HG03196 (cell line): ENCODE measurements at regions not wholly inside any gene's neighbourhood (a gene's known extent, or its start where the extent isn't known, plus 50 kb on each side); places are given as distances from the start of the nearest gene placed in this dataset.

Experiments
- ATAC-seq: cut with Tn5 transposase; IDR thresholded peaks from one replicate; pipeline ENCODE4 v1.9.1; 2021; ENCODE audit not compliant: unreplicated experiment

DNA sequence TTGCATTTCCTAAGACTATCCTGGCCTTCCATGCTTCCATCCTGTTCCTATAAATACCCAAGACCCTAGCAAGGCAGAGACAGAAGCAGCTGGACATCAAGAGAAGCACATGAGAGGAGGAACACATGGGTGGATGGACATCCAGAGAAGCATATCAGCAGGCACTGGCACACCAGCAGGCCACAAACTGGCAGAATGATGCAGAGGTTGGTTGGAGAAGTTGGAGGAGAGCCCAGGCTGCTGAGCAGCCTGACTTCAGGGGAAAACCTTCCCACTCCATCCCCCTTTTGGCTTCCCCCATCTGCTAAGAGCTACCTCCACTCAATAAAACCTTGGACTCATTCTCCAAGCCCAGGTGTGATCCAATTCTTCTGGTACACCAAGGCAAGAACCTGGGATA lies 332.5 kb downstream of the FRK start:
- ATAC-seq = no peak

DNA sequence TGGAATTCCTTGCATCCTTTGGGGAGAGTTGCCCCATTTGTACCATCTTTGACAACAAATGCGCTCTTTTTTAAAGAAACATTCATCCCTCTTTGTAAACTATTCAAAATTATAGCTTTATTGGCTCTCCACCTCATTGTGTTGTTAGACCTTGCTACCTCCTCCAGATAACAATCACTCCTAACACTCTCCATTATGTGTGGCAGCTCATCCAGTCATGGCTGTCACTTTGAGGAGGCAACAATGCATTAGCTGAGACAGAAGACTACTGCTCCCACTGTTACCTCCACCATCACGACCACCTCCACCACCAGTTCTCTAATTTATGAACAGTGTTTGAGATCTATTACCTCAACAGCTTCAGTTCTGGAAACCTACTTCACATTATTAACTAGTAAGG lies 339.1 kb downstream of the FRK start:
- no peak for ATAC-seq

GRCh38 chr6:115720900-115721299 lies 339.8 kb downstream of the FRK start:
- ATAC-seq = no peak

DNA sequence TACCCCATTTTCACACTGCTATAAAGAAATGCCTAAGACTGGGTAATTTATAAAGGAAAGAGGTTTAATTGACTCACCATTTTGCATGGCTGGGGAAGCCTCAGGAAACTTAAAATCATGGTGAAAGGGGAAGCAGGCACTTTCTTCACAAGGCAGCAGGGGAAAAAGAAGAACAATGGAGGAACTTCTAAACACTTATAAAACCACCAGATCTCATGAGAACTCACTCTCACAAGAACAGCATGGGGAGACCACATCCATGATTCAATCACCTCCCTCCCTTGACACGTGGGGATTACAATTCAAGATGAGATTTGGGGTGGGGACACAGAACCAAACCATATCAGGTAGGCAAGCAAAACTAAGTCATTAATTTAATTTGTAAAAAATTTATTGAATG lies 343.2 kb downstream of the FRK start:
- peak; percentile 21 for ATAC-seq

- peak; percentile 99 for ATAC-seq
These were observed 343.6 kb downstream of the FRK start for GRCh38 chr6:115717062-115717461.

DNA sequence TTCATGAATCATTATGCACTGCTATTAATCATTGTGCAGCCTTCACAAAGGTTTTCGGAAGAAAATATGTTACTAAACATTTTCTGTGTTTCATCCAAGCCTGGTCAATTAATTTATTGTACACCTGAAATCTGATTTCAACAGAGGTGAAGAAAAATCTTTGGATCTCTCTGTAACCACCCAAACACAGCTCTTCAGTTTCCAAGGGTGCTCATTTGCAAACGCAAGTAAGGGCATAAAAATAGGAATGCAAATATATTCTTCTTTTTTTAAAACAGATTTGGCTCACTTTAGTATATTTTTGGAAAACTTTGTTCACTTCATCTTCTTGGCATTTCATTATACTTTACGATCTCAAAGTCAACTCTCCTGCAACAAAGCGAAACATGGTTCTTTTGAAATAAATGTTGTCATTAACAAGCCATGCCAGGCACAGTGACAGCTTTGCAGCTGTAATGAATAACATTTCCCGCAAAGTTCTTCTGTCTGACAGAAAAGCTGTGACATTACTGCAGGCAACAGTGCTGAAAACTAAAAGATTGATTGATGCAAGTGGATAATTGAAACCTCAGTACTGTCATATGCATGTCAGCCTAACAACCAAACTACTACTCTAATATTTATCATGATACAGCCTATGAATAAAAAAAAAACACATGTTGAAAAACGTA lies 348.3 kb downstream of the FRK start:
- no peak for ATAC-seq

- ATAC-seq = no peak
These were observed 351.8 kb downstream of the FRK start for GRCh38 chr6:115708850-115709249.

DNA sequence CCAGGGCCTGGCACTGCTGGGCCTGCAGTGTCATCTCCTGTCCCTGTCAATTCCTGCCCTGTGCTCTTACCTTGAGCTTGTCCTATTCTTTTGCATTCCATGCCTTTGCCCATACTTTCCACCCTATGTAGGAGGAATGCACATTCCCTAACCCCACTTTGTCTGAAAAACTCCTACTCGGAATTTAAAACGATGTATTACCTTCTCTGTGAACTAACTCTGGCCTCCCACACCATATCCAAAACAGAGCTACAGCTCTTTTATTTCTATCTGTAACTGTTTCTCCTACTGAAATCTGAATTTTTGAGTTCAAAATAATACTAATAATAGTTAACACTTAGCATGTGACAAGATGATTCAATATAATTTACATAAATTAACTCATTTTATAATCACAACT lies 353.7 kb downstream of the FRK start:
- no peak for ATAC-seq

GRCh38 chr6:115706324-115706723 lies 354.4 kb downstream of the FRK start:
- ATAC-seq = no peak

- no peak for ATAC-seq
These were observed 356.7 kb downstream of the FRK start for GRCh38 chr6:115704028-115704427.

GRCh38 chr6:115691433-115691832 lies 369.3 kb downstream of the FRK start:
- no peak for ATAC-seq

- ATAC-seq = no peak
These were observed 369.8 kb downstream of the FRK start for GRCh38 chr6:115690854-115691253.

DNA sequence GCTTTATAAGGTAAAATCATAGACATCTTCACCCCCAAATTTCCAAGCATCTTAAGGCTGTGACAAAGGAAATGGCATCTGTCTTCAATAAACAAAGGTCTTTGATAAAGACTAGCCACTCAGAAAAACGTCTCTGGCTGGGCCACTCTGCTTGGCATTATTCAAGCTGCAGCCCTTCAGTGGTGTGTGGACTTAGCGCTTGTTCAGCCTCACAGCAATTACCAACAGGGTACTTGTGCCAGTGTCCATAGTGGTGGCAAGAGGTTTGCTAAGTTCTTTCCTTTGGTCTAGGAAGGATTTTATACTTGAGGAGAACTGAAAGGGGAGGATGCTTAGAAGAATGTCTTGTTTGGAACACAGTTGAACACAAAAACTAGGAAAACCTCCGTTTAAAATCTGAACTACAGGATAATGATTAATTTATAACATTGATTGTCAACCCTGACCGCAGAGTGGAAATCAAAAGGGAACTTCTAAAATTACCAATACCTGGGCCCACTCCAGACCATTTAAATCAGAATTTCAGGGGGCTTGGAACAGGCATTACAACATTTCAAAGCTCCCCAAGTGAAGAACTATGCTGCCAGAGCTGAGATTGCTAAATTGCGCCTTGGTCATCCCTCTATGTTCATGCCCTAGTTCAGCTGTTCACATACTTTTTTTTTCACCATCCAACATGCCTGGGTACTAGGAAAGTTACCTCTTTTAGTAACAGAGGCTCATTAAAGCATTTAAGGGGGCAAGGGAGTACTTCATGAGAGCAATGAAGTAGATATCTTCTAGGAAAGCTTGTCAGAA lies 378.5 kb downstream of the FRK start:
- ATAC-seq = no peak

DNA sequence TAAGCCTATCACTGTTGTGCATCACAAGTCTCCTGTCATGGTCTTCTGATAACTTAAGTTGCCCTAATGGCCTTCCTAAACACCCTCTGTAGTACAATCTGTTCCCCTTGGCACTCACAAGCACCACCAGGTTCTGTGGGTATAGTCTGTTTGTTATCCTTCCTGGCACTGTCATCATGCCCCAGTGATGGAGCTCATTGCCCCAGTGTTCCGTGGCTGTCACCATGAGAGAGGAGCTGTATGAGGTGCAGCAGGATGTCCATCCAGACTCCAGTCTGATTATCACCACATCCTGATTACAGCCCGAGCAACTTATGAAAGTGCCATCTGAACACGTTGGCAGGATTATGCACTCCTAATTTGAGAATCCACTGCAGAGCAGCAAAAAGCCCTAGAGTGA lies 380.1 kb downstream of the FRK start:
- ATAC-seq = no peak

- ATAC-seq = no peak
These were observed 383.5 kb downstream of the FRK start for GRCh38 chr6:115677198-115677597.

DNA sequence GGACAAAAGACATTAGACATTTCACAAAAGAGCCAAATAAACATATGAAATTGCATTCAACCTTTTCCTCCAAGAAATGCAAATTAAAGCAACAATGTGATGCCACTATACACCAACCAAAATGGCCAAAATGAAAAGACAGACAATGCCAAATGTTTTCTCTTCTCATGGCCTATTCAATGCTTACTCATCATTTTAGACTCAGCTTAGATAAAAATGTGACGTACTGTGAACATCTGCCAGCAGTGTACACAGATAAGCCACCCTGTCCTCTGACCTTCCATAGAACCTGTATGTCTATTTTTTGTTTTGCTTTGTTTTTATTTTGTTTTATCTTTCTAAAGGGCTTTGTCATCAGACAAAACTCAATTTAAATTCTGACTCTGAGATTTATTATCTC lies 385.2 kb downstream of the FRK start:
- no peak for ATAC-seq

- ATAC-seq = no peak
These were observed 391.9 kb downstream of the FRK start for GRCh38 chr6:115668781-115669180.

GRCh38 chr6:115668211-115668610 lies 392.5 kb downstream of the FRK start:
- no peak for ATAC-seq

- ATAC-seq = no peak
These were observed 393.1 kb downstream of the FRK start for GRCh38 chr6:115667478-115668026.

- ATAC-seq = no peak
These were observed 393.7 kb downstream of the FRK start for GRCh38 chr6:115666997-115667396.

DNA sequence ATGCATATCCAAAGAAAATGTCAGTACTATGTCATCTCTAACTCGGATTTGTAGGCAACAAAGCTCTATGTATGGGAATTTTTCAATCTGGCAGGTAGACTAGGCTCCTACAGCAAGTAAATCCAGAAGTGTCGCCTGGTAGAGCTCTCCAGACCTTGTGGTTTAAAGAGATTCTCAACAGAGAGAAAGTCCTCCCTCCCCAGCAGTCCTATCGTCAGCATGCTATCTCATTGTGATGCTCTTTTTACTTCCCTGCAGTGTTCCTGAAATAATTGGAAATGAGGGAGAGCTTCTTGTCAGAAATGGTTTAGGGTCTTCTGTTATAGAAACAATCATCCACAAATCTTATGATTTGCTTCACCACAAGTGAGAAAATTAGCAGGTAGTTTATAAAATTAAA lies 395.4 kb downstream of the FRK start:
- ATAC-seq = no peak

DNA sequence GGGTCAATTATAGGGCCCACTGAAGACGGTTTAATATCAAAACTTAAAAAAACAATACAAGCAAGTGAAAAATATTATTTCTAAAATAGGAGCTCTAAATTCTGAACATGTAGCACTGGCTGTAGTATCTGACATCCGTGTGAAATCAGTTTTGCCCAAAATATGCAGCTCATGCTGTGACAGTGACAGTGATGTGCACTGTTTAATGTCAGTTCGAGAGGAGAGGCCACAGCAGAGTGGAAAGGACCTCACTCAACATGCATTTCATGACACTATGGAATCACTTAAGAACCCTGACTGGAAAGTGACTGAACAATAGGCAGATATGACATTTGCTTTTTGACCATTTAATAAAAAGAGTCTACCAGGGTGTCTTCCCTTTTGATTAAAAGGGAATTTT lies 397.0 kb downstream of the FRK start:
- no peak for ATAC-seq
